Suprapubic skin (tissue), 3 donors: ENCODE measurements at regions not wholly inside any gene's neighbourhood (a gene's known extent, or its start where the extent isn't known, plus 50 kb on each side); places are given as distances from the start of the nearest gene placed in this dataset.

Experiments used
- POLR2A ChIP-seq, 2 donors: fragments of 450-650 bp; IDR thresholded peaks; one replicate each; pipeline ENCODE4 v1.6.1; 2017; ENCODE audit warnings: antibody characterized with exemption in 2 of 2, mild to moderate bottlenecking in 2 of 2, moderate library complexity in 2 of 2
- TF ChIP-seq, protein P1 (sequence below), 2 donors: fragments of 200-600 bp in 1 of 2; fragments of 450-650 bp in 1 of 2; sonication (generic) in 1 of 2; IDR thresholded peaks; one replicate each; pipeline ENCODE4 v1.5.1; 2016 to 2019; ENCODE audit warnings: antibody characterized with exemption in 2 of 2, mild to moderate bottlenecking in 1 of 2, moderate library complexity in 1 of 2

DNA sequence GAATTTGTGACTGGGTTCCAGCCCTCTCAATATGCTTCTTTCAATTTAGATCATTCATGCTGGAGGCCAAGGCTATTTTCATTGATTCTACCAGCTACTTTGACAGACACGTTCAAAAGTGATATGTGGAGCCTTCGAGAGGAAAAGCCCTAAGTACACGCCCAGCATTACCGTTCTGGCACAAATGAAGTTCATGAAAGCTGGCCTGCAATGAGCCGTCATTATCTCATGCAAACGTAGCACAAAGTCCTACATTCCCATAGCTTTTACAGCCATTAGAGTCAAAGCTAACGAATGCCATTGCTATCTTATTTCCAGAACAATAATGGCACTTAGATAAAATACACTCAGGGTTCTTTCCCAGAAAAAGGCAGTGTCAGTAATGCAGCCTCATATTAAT is 1237.6 kb downstream of the EFNB2 start:
- TF ChIP-seq, protein P1, sequence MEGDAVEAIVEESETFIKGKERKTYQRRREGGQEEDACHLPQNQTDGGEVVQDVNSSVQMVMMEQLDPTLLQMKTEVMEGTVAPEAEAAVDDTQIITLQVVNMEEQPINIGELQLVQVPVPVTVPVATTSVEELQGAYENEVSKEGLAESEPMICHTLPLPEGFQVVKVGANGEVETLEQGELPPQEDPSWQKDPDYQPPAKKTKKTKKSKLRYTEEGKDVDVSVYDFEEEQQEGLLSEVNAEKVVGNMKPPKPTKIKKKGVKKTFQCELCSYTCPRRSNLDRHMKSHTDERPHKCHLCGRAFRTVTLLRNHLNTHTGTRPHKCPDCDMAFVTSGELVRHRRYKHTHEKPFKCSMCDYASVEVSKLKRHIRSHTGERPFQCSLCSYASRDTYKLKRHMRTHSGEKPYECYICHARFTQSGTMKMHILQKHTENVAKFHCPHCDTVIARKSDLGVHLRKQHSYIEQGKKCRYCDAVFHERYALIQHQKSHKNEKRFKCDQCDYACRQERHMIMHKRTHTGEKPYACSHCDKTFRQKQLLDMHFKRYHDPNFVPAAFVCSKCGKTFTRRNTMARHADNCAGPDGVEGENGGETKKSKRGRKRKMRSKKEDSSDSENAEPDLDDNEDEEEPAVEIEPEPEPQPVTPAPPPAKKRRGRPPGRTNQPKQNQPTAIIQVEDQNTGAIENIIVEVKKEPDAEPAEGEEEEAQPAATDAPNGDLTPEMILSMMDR (IDR thresholded peaks at IDR 0.05): no peak
- no peak for TF ChIP-seq POLR2A (IDR thresholded peaks at IDR 0.05)
